HepG2 (cell line): ENCODE measurements at regions not wholly inside any gene's neighbourhood (a gene's known extent, or its start where the extent isn't known, plus 50 kb on each side); places are given as distances from the start of the nearest gene placed in this dataset.

Experiments
- ARNT2 ChIP-seq: sonication (generic); formaldehyde crosslinking; IDR thresholded peaks from 2 replicates; pipeline ENCODE4 v1.8.0; 2022; ENCODE audit warnings: mild to moderate bottlenecking, low read depth, missing genetic modification reagents, moderate library complexity
- ARNTL ChIP-seq: sonication (generic); formaldehyde crosslinking; IDR thresholded peaks from 2 replicates; pipeline ENCODE4 v1.4.0; 2020; ENCODE audit warnings: mild to moderate bottlenecking, missing genetic modification reagents
- DNMT3B ChIP-seq: conservative IDR thresholded peaks from 2 replicates; pipeline ENCODE4 v1.6.1; 2016; ENCODE audit warnings: missing biosample characterization, control low read depth
- FOXP1 ChIP-seq, 2 experiments: fragments of 450-650 bp in 1 of 2; IDR thresholded peaks; 2 replicates each; pipeline ENCODE4 v1.6.1; 2017 to 2018; ENCODE audit warnings: antibody characterized with exemption in 1 of 2
- GATA4 ChIP-seq: sonication (generic); IDR thresholded peaks from 2 replicates; pipeline ENCODE4 v1.6.1; 2016; ENCODE audit warnings: antibody characterized with exemption, low read depth, borderline replicate concordance
- JUND ChIP-seq: sonication (generic); formaldehyde crosslinking; IDR thresholded peaks from 2 replicates; pipeline ENCODE4 v1.8.0; 2022; ENCODE audit warnings: mild to moderate bottlenecking, missing genetic modification reagents
- MED1 ChIP-seq: sonication (generic); formaldehyde crosslinking; IDR thresholded peaks from 2 replicates; pipeline ENCODE4 v1.4.0; 2020; ENCODE audit warnings: missing genetic modification reagents
- RBM39 ChIP-seq: fragments of 200-400 bp; formaldehyde crosslinking; IDR thresholded peaks from one replicate; pipeline ENCODE4 v1.6.1; 2018; ENCODE audit warnings: antibody characterized with exemption, mild to moderate bottlenecking, low read depth, low read length; ENCODE audit not compliant: poor library complexity, severe bottlenecking
- SMAD3 ChIP-seq: sonication (generic); formaldehyde crosslinking; IDR thresholded peaks from 2 replicates; pipeline ENCODE4 v1.4.0; 2020; ENCODE audit warnings: missing genetic modification reagents
- XBP1 ChIP-seq: sonication (generic); formaldehyde crosslinking; IDR thresholded peaks from 2 replicates; pipeline ENCODE4 v1.5.0; 2020; ENCODE audit warnings: missing genetic modification reagents
- ZNF432 ChIP-seq: sonication (generic); formaldehyde crosslinking; IDR thresholded peaks from 2 replicates; pipeline ENCODE4 v1.5.0; 2020; ENCODE audit warnings: missing genetic modification reagents, mild to moderate bottlenecking, borderline replicate concordance
- ZNF703 ChIP-seq: sonication (generic); formaldehyde crosslinking; IDR thresholded peaks from 2 replicates; pipeline ENCODE4 v1.5.1; 2020; ENCODE audit warnings: missing genetic modification reagents, mild to moderate bottlenecking, moderate library complexity, borderline replicate concordance
- TF ChIP-seq, protein P1 (sequence below): IDR thresholded peaks from 2 replicates; pipeline ENCODE4 v1.6.1; 2016; ENCODE audit warnings: low read depth, missing genetic modification reagents, missing compliant biosample characterization
- TF ChIP-seq, protein P2 (sequence below): sonication (generic); formaldehyde crosslinking; IDR thresholded peaks from 2 replicates; pipeline ENCODE4 v1.5.0; 2020; ENCODE audit warnings: missing genetic modification reagents
- TF ChIP-seq, protein P3 (sequence below): IDR thresholded peaks from 2 replicates; pipeline ENCODE4 v1.6.1; 2016; ENCODE audit warnings: missing genetic modification reagents, missing compliant biosample characterization
- TF ChIP-seq, protein P4 (sequence below): sonication (generic); formaldehyde crosslinking; conservative IDR thresholded peaks from 2 replicates; pipeline ENCODE4 v1.8.1; 2023; ENCODE audit warnings: missing genetic modification reagents
- TF ChIP-seq, protein P5 (sequence below): sonication (generic); formaldehyde crosslinking; IDR thresholded peaks from 2 replicates; pipeline ENCODE4 v1.4.0; 2020; ENCODE audit warnings: missing genetic modification reagents
- TF ChIP-seq, protein P6 (sequence below): sonication (generic); formaldehyde crosslinking; IDR thresholded peaks from 2 replicates; pipeline ENCODE4 v1.8.0; 2023; ENCODE audit warnings: mild to moderate bottlenecking, missing genetic modification reagents

DNA sequence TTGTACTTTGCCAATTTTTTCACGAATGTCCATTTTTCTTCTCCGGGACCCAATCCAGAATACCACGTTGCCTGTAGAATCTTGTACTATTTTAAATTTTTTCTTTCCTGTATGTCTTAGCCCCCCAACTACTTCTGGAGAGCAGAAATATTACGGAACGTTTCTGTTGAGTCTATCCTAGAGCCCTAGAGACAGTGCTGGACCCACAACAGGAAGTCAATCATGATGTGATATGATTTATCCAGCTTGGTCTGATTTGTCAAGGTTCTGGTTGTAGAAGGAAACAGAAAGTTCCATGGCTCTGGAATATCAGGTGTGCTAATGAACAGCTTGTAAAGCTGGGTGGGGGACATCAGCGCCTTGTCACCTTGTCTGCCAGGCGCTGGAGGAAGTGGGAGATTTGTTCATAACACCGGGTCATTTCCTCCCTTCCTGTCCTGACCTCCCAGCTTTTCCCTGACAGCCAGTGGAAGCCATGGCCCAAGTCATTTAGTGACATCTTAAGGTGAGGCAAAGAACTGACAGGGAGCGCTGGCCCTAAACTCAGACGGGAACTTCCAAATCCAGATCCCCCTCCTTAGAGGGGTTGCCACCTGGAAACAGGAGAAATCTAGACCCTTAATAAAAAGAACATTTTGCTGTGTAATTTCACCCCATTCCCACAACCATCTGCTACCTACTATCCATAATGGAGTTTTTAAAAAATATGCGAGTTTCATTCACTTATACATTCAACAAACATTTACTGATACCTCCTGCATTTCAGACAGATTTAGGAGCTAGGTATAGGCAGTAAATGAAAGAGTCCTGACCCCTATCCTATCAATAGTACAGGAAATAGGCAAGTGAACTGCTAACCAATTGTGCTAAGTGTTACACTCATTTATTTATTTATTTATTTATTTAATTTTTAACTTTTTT is 130.5 kb downstream of the ZFP64 start (continued):
- TF ChIP-seq, protein P1, sequence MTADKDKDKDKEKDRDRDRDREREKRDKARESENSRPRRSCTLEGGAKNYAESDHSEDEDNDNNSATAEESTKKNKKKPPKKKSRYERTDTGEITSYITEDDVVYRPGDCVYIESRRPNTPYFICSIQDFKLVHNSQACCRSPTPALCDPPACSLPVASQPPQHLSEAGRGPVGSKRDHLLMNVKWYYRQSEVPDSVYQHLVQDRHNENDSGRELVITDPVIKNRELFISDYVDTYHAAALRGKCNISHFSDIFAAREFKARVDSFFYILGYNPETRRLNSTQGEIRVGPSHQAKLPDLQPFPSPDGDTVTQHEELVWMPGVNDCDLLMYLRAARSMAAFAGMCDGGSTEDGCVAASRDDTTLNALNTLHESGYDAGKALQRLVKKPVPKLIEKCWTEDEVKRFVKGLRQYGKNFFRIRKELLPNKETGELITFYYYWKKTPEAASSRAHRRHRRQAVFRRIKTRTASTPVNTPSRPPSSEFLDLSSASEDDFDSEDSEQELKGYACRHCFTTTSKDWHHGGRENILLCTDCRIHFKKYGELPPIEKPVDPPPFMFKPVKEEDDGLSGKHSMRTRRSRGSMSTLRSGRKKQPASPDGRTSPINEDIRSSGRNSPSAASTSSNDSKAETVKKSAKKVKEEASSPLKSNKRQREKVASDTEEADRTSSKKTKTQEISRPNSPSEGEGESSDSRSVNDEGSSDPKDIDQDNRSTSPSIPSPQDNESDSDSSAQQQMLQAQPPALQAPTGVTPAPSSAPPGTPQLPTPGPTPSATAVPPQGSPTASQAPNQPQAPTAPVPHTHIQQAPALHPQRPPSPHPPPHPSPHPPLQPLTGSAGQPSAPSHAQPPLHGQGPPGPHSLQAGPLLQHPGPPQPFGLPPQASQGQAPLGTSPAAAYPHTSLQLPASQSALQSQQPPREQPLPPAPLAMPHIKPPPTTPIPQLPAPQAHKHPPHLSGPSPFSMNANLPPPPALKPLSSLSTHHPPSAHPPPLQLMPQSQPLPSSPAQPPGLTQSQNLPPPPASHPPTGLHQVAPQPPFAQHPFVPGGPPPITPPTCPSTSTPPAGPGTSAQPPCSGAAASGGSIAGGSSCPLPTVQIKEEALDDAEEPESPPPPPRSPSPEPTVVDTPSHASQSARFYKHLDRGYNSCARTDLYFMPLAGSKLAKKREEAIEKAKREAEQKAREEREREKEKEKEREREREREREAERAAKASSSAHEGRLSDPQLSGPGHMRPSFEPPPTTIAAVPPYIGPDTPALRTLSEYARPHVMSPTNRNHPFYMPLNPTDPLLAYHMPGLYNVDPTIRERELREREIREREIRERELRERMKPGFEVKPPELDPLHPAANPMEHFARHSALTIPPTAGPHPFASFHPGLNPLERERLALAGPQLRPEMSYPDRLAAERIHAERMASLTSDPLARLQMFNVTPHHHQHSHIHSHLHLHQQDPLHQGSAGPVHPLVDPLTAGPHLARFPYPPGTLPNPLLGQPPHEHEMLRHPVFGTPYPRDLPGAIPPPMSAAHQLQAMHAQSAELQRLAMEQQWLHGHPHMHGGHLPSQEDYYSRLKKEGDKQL (CRISPR knock-in tag), result no peak
- TF ChIP-seq ARNT2 (no peak), MED1 (CRISPR knock-in tag) (peak; percentile 57), JUND (no peak), GATA4 (no peak), RBM39 (no peak), ZNF703 (CRISPR knock-in tag) (no peak), ARNTL (CRISPR knock-in tag) (no peak), XBP1 (CRISPR knock-in tag) (no peak), ZNF432 (CRISPR knock-in tag) (no peak), FOXP1 (IDR thresholded peaks at IDR 0.05) (no peak), FOXP1 (CRISPR knock-in tag; IDR thresholded peaks at IDR 0.05) (no peak), DNMT3B (CRISPR knock-in tag) (no peak), SMAD3 (CRISPR knock-in tag) (no peak)
- TF ChIP-seq, protein P2, sequence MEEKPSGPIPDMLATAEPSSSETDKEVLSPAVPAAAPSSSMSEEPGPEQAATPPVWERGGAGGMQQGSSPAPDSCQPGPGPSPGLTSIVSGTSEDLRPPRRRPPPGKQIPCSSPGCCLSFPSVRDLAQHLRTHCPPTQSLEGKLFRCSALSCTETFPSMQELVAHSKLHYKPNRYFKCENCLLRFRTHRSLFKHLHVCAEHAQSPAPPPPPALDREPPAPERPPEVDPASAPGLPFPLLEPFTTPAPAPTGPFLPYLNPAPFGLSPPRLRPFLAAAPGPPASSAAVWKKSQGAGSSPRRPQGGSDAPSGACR, result no peak
- TF ChIP-seq, protein P3, sequence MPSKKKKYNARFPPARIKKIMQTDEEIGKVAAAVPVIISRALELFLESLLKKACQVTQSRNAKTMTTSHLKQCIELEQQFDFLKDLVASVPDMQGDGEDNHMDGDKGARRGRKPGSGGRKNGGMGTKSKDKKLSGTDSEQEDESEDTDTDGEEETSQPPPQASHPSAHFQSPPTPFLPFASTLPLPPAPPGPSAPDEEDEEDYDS, result no peak
- TF ChIP-seq, protein P4, sequence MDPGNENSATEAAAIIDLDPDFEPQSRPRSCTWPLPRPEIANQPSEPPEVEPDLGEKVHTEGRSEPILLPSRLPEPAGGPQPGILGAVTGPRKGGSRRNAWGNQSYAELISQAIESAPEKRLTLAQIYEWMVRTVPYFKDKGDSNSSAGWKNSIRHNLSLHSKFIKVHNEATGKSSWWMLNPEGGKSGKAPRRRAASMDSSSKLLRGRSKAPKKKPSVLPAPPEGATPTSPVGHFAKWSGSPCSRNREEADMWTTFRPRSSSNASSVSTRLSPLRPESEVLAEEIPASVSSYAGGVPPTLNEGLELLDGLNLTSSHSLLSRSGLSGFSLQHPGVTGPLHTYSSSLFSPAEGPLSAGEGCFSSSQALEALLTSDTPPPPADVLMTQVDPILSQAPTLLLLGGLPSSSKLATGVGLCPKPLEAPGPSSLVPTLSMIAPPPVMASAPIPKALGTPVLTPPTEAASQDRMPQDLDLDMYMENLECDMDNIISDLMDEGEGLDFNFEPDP (CRISPR knock-in tag), result no peak
- TF ChIP-seq, protein P5, sequence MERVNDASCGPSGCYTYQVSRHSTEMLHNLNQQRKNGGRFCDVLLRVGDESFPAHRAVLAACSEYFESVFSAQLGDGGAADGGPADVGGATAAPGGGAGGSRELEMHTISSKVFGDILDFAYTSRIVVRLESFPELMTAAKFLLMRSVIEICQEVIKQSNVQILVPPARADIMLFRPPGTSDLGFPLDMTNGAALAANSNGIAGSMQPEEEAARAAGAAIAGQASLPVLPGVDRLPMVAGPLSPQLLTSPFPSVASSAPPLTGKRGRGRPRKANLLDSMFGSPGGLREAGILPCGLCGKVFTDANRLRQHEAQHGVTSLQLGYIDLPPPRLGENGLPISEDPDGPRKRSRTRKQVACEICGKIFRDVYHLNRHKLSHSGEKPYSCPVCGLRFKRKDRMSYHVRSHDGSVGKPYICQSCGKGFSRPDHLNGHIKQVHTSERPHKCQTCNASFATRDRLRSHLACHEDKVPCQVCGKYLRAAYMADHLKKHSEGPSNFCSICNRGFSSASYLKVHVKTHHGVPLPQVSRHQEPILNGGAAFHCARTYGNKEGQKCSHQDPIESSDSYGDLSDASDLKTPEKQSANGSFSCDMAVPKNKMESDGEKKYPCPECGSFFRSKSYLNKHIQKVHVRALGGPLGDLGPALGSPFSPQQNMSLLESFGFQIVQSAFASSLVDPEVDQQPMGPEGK (CRISPR knock-in tag), result no peak
- TF ChIP-seq, protein P6, sequence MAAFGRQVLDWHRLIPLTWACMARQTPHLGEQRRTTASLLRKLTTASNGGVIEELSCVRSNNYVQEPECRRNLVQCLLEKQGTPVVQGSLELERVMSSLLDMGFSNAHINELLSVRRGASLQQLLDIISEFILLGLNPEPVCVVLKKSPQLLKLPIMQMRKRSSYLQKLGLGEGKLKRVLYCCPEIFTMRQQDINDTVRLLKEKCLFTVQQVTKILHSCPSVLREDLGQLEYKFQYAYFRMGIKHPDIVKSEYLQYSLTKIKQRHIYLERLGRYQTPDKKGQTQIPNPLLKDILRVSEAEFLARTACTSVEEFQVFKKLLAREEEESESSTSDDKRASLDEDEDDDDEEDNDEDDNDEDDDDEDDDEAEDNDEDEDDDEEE (CRISPR knock-in tag), result no peak
